ENCODE measurements at regions not wholly inside any gene's neighbourhood (a gene's known extent, or its start where the extent isn't known, plus 50 kb on each side); places are given as distances from the start of the nearest gene placed in this dataset.

DNA sequence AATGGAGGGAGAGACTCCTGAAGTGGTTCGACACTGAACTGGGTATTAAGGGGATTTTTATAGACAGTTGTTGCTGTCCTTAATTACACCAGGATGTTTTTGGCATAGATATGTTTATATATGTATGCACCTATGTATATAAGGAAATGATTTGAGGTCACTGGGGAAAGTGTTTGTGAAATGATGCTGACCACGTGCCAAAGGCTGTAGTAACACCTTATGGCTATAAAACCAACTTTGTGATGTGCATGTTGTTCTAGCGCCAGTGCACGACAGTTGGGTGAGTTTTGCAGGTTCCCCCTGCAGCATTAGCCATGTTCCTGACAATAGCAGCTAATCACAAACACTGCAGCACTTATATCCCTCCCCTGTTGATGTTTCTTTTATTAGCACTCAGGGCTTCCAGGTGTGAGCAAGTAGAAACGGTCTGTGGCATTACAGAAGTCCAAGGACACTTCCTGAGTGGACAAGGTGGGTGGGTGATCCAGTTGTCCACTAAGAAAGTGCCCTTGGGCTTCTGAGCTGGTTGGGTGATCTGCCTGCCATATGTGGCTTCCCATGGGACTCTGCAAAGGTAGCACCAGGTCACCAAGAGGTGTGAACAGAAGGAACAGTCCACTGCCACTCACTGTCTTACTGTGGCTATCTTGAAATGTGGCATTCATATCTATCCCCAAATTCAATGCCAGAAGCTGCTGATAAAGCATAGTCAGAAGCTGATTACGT is 63.0 kb upstream of the RBM24 start:
- Histone ChIP-seq H3K79me2 (ENCODE audit: insufficient read depth, low read length) (no peaks in the 10 kb centered on the region), H3K4me2 (replicated peaks; ENCODE audit: extremely low read depth, low read length, poor library complexity, severe bottlenecking) (no peak overlapping the region), H2AFZ (ENCODE audit: insufficient read depth, low read depth, low read length, poor library complexity, severe bottlenecking) (no peak overlapping the region), H3K27ac (ENCODE audit: low read depth in 1 of 2, low read length in 2 of 2) (no peak overlapping the region), H3K36me3 (replicated peaks in 1 of 2; ENCODE audit: control insufficient read depth in 1 of 2, insufficient read depth in 2 of 2, low read length in 2 of 2) (no peaks in the 10 kb centered on the region), H3K4me3 (replicated peaks in 1 of 3; ENCODE audit: low read depth in 2 of 3, low read length in 3 of 3) (no peak overlapping the region), H4K20me1 (ENCODE audit: insufficient read depth, low read length) (no peaks in the 10 kb centered on the region), H3K9me3 (replicated peaks in 1 of 2; ENCODE audit: control insufficient read depth in 1 of 2, insufficient read depth in 1 of 2, low read length in 2 of 2) (peaks cover 0 to 6% of the 10 kb centered on the region in 2 donors), H3K27me3 (ENCODE audit: control insufficient read depth in 2 of 2, insufficient read depth in 2 of 2, low read length in 2 of 2) (no peaks in the 10 kb centered on the region), H3K9ac (ENCODE audit: insufficient read depth, low read length, poor library complexity, severe bottlenecking) (no peak overlapping the region), H3K4me1 (ENCODE audit: control insufficient read depth in 1 of 2, insufficient read depth in 2 of 2, low read length in 2 of 2) (no peaks in the 10 kb centered on the region)
- peaks cover 3 to 7% (median 3%) of the 10 kb centered on the region in 3 donors for H3K27me3 Mint-ChIP-seq (ENCODE audit: low read depth in 3 of 3)
- H3K9me3 Mint-ChIP-seq = peaks cover 0 to 14% (median 7%) of the 10 kb centered on the region in 7 donors
- WGBS (ENCODE audit: insufficient coverage) = 94% methylated on average over 3 of the region's 6 CpGs
- no peaks in the 10 kb centered on the region for H3K4me1 Mint-ChIP-seq
- no peak overlapping the region for H3K27ac Mint-ChIP-seq
- intact Hi-C loops (cut with micrococcal nuclease) = no loop called here
- TF ChIP-seq, protein P1, sequence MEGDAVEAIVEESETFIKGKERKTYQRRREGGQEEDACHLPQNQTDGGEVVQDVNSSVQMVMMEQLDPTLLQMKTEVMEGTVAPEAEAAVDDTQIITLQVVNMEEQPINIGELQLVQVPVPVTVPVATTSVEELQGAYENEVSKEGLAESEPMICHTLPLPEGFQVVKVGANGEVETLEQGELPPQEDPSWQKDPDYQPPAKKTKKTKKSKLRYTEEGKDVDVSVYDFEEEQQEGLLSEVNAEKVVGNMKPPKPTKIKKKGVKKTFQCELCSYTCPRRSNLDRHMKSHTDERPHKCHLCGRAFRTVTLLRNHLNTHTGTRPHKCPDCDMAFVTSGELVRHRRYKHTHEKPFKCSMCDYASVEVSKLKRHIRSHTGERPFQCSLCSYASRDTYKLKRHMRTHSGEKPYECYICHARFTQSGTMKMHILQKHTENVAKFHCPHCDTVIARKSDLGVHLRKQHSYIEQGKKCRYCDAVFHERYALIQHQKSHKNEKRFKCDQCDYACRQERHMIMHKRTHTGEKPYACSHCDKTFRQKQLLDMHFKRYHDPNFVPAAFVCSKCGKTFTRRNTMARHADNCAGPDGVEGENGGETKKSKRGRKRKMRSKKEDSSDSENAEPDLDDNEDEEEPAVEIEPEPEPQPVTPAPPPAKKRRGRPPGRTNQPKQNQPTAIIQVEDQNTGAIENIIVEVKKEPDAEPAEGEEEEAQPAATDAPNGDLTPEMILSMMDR (IDR thresholded peaks at IDR 0.05) = no peak
- no peak overlapping the region for H3K4me3 Mint-ChIP-seq
- DNase-seq = no peak
- H3K36me3 Mint-ChIP-seq = no peaks in the 10 kb centered on the region

DNA sequence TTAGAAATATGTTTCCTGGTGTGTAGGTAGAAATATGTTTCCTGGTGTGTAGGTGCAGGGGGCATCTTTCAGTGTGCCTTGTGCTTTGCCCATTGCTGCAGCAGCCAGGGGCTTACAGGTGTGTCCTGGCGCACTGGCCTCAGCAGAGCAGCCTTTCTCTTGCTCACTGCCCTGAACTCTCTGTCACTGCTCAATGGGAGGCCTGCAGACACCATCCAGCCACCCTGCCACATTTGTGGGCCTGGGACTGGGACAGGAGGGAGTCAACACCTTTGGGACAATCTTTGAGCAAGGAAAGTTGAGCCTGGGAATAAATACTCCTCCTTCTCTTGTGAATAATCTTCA is 62.4 kb upstream of the RBM24 start:
- Mint-ChIP-seq H3K27me3 (ENCODE audit: low read depth in 3 of 3) (peaks cover 2 to 7% (median 3%) of the 10 kb centered on the region in 3 donors), H3K4me3 (no peak overlapping the region), H3K27ac (no peak overlapping the region), H3K36me3 (no peaks in the 10 kb centered on the region), H3K4me1 (no peaks in the 10 kb centered on the region), H3K9me3 (peaks cover 0 to 17% (median 7%) of the 10 kb centered on the region in 7 donors)
- no peaks in the 10 kb centered on the region for H4K20me1 ChIP-seq (ENCODE audit: insufficient read depth, low read length)
- H3K4me1 ChIP-seq (ENCODE audit: control insufficient read depth in 1 of 2, insufficient read depth in 2 of 2, low read length in 2 of 2) = no peaks in the 10 kb centered on the region
- peaks cover 0 to 6% of the 10 kb centered on the region in 2 donors for H3K9me3 ChIP-seq (replicated peaks in 1 of 2; ENCODE audit: control insufficient read depth in 1 of 2, insufficient read depth in 1 of 2, low read length in 2 of 2)
- H3K27ac ChIP-seq (ENCODE audit: low read depth in 1 of 2, low read length in 2 of 2) = no peak overlapping the region
- TF ChIP-seq, protein P1 (IDR thresholded peaks at IDR 0.05) = no peak
- H3K27me3 ChIP-seq (ENCODE audit: control insufficient read depth in 2 of 2, insufficient read depth in 2 of 2, low read length in 2 of 2) = no peaks in the 10 kb centered on the region
- DNase-seq = no peak
- H3K4me2 ChIP-seq (replicated peaks; ENCODE audit: extremely low read depth, low read length, poor library complexity, severe bottlenecking) = no peak overlapping the region
- intact Hi-C loops (cut with micrococcal nuclease) = no loop called here
- H3K36me3 ChIP-seq (replicated peaks in 1 of 2; ENCODE audit: control insufficient read depth in 1 of 2, insufficient read depth in 2 of 2, low read length in 2 of 2) = no peaks in the 10 kb centered on the region
- H3K4me3 ChIP-seq (replicated peaks in 1 of 3; ENCODE audit: low read depth in 2 of 3, low read length in 3 of 3) = no peak overlapping the region
- H2AFZ ChIP-seq (ENCODE audit: insufficient read depth, low read depth, low read length, poor library complexity, severe bottlenecking) = no peak overlapping the region
- no CpG with 5 or more reads among the region's 1 CpG for WGBS (ENCODE audit: insufficient coverage)
- no peak overlapping the region for H3K9ac ChIP-seq (ENCODE audit: insufficient read depth, low read length, poor library complexity, severe bottlenecking)
- no peaks in the 10 kb centered on the region for H3K79me2 ChIP-seq (ENCODE audit: insufficient read depth, low read length)

Data from CD14-positive monocyte (primary cell).